ENCODE measurements at regions not wholly inside any gene's neighbourhood (a gene's known extent, or its start where the extent isn't known, plus 50 kb on each side); places are given as distances from the start of the nearest gene placed in this dataset.

DNA sequence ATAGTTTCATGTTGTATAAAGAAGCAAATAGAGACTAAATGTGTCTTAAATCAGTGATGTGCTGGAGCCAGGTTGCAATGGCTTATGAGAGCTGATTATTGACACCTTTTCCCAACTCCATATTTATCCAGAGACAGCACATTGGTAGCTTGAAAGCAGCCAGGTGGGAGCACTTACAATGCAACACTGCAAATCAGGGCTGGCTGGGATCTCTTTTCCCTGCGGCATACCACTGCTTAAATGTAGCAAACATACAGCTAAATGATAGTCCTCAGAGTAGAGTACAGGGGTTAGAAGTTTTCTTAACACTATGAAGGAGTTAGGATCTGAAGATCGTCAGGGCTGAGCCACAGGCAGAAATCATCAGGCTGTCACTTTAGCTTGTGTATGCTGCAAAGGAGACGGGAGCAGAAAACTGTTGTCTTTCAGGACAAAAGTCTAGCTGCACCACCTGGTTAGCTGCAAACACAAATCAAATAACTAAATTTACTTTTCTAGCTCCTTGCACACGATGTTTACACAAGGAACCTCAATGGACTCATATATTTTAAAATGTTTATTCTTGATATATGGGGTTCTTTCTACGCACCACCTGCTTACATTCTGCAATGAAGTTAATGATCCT is 527.3 kb downstream of the TLL1 start:
- H3K4me3 ChIP-seq (replicated peaks in 1 of 3; ENCODE audit: insufficient read depth in 1 of 3, low read depth in 2 of 3, low read length in 3 of 3) = no peak overlapping the region
- no peaks in the 10 kb centered on the region for H3K36me3 ChIP-seq (replicated peaks in 1 of 2; ENCODE audit: control insufficient read depth in 1 of 2, insufficient read depth in 2 of 2, low read length in 2 of 2)
- no peaks in the 10 kb centered on the region for H3K27me3 ChIP-seq (ENCODE audit: control insufficient read depth in 1 of 2, insufficient read depth in 2 of 2, low read length in 2 of 2)
- no peak overlapping the region for H2AFZ ChIP-seq (ENCODE audit: low read length)
- no TSS peak for BruUV-seq (replicated peaks)
- no peaks in the 10 kb centered on the region for H3K79me2 ChIP-seq (ENCODE audit: insufficient read depth, low read length)
- in situ Hi-C loops (cut with HindIII; ENCODE audit: extremely low pct_ligation_motif_present, low pct_unique_long_range_greater_than_20kb) = no loop called here
- ATAC-seq (no peak), FAIRE-seq (no peak), DNase-seq (ENCODE audit: low spot score) (no peak)
- no peak overlapping the region for H3K9ac ChIP-seq (ENCODE audit: insufficient read depth, low read depth, low read length)
- TF ChIP-seq KAT2B (IDR thresholded peaks at IDR 0.05; ENCODE audit: borderline replicate concordance, low read depth, low read length) (no peak), PCBP1 (IDR thresholded peaks at IDR 0.05; ENCODE audit: borderline replicate concordance, low read depth, low read length) (no peak), ZNF124 (CRISPR knock-in tag; IDR thresholded peaks at IDR 0.05) (no peak)
- TF ChIP-seq, protein P1, sequence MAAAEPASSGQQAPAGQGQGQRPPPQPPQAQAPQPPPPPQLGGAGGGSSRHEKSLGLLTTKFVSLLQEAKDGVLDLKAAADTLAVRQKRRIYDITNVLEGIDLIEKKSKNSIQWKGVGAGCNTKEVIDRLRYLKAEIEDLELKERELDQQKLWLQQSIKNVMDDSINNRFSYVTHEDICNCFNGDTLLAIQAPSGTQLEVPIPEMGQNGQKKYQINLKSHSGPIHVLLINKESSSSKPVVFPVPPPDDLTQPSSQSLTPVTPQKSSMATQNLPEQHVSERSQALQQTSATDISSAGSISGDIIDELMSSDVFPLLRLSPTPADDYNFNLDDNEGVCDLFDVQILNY (CRISPR knock-in tag; conservative IDR thresholded peaks at IDR 0.05) = no peak
- H3K27ac ChIP-seq (ENCODE audit: extremely low read length, insufficient read depth, low read length) = no peak overlapping the region
- ChIA-PET CTCF (ENCODE audit: low intra/inter-chr PET ratio, low total read pairs) (no interaction called here), POLR2A (no interaction called here)
- intact Hi-C loops (cut with micrococcal nuclease; ENCODE audit: unreplicated experiment) = no loop called here
- no peaks in the 10 kb centered on the region for H3K9me3 ChIP-seq (ENCODE audit: low read length)
- H3K4me1 ChIP-seq (ENCODE audit: insufficient read depth, low read length) = no peaks in the 10 kb centered on the region
- 4% methylated on average over 5 of the region's 5 CpGs for WGBS (ENCODE audit: low lambda C conversion rate)
- no peak overlapping the region for H3K4me2 ChIP-seq (ENCODE audit: low read depth, low read length)
- no peaks in the 10 kb centered on the region for H4K20me1 ChIP-seq (ENCODE audit: insufficient read depth, low read length)

DNA sequence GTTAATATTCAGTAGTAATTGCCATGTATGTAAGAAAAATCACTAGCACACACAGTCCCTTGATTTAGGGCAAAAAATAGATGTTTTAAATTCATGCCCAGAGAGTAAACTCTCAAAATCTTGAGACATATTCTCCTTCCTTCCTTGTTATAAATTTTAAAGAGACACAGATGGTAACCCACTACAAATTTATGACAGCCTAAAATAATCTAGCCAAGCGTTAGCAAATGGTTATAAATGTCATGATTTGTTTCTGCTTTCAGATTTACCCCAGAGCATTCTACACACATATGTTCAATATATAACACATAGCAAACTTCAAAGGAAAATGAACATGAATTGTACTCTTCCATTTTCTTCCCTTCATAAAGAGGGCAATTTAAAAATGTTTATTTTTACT is 540.3 kb downstream of the TLL1 start:
- no peak for DNase-seq (ENCODE audit: low spot score)
- no peaks in the 10 kb centered on the region for H3K27me3 ChIP-seq (ENCODE audit: control insufficient read depth in 1 of 2, insufficient read depth in 2 of 2, low read length in 2 of 2)
- H3K36me3 ChIP-seq (replicated peaks in 1 of 2; ENCODE audit: control insufficient read depth in 1 of 2, insufficient read depth in 2 of 2, low read length in 2 of 2) = no peaks in the 10 kb centered on the region
- no peak overlapping the region for H3K9ac ChIP-seq (ENCODE audit: insufficient read depth, low read depth, low read length)
- intact Hi-C loops (cut with micrococcal nuclease; ENCODE audit: unreplicated experiment) = no loop called here
- H3K79me2 ChIP-seq (ENCODE audit: insufficient read depth, low read length) = no peaks in the 10 kb centered on the region
- no peak overlapping the region for H3K4me2 ChIP-seq (ENCODE audit: low read depth, low read length)
- no peaks in the 10 kb centered on the region for H3K4me1 ChIP-seq (ENCODE audit: insufficient read depth, low read length)
- no peaks in the 10 kb centered on the region; the same call in 1 of the 2 replicates for H3K9me3 ChIP-seq (ENCODE audit: low read length)
- WGBS (ENCODE audit: low lambda C conversion rate) = 0% methylated on average over 1 of the region's 1 CpG
- ChIA-PET POLR2A (no interaction called here), CTCF (ENCODE audit: low intra/inter-chr PET ratio, low total read pairs) (no interaction called here)
- in situ Hi-C loops (cut with HindIII; ENCODE audit: extremely low pct_ligation_motif_present, low pct_unique_long_range_greater_than_20kb) = no loop called here
- no peak overlapping the region for H2AFZ ChIP-seq (ENCODE audit: low read length)
- H3K27ac ChIP-seq (ENCODE audit: extremely low read length, insufficient read depth, low read length) = no peak overlapping the region
- no peak overlapping the region for H3K4me3 ChIP-seq (replicated peaks in 1 of 3; ENCODE audit: insufficient read depth in 1 of 3, low read depth in 2 of 3, low read length in 3 of 3)
- H4K20me1 ChIP-seq (ENCODE audit: insufficient read depth, low read length) = no peaks in the 10 kb centered on the region
- no peak for TF ChIP-seq CREB1 (IDR thresholded peaks at IDR 0.05)
- TF ChIP-seq CREB1 (CRISPR knock-in tag; IDR thresholded peaks at IDR 0.05) = no peak
- no peak for TF ChIP-seq GTF2F1 (IDR thresholded peaks at IDR 0.05; ENCODE audit: low read length)
- TF ChIP-seq PAX8 (CRISPR knock-in tag; IDR thresholded peaks at IDR 0.05; ENCODE audit: borderline replicate concordance) = no peak
- TF ChIP-seq ZC3H4 (CRISPR knock-in tag; IDR thresholded peaks at IDR 0.05; ENCODE audit: borderline replicate concordance) = no peak
- TF ChIP-seq, protein P2, sequence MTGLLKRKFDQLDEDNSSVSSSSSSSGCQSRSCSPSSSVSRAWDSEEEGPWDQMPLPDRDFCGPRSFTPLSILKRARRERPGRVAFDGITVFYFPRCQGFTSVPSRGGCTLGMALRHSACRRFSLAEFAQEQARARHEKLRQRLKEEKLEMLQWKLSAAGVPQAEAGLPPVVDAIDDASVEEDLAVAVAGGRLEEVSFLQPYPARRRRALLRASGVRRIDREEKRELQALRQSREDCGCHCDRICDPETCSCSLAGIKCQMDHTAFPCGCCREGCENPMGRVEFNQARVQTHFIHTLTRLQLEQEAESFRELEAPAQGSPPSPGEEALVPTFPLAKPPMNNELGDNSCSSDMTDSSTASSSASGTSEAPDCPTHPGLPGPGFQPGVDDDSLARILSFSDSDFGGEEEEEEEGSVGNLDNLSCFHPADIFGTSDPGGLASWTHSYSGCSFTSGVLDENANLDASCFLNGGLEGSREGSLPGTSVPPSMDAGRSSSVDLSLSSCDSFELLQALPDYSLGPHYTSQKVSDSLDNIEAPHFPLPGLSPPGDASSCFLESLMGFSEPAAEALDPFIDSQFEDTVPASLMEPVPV (CRISPR knock-in tag; IDR thresholded peaks at IDR 0.05) = no peak
- no peak for TF ChIP-seq NFYB (CRISPR knock-in tag; IDR thresholded peaks at IDR 0.05)
- no TSS peak for BruUV-seq (replicated peaks)
- ATAC-seq = no peak
- FAIRE-seq = no peak
